ENCODE measurements at regions not wholly inside any gene's neighbourhood (a gene's known extent, or its start where the extent isn't known, plus 50 kb on each side); places are given as distances from the start of the nearest gene placed in this dataset.

GRCh38 chr3:28726840-28727239 is 378.2 kb upstream of the AZI2 start:
- Mint-ChIP-seq H3K27me3 (no peaks in the 10 kb centered on the region), H3K9me3 (peaks cover 2 to 3% of the 10 kb centered on the region in 2 donors), H3K4me3 (no peak overlapping the region), H3K36me3 (no peaks in the 10 kb centered on the region), H3K4me1 (no peaks in the 10 kb centered on the region), H3K27ac (no peak overlapping the region)
- DNase-seq (no peak), ATAC-seq (replicated peaks) (peak in 1 of 2 donors; percentile 44)

- Mint-ChIP-seq H3K4me3 (no peak overlapping the region), H3K36me3 (no peaks in the 10 kb centered on the region), H3K27ac (no peak overlapping the region), H3K4me1 (no peaks in the 10 kb centered on the region), H3K27me3 (no peaks in the 10 kb centered on the region), H3K9me3 (peaks cover 2 to 3% of the 10 kb centered on the region in 2 donors)
- DNase-seq (no peak), ATAC-seq (replicated peaks) (no peak)
Measured at GRCh38 chr3:28727307-28727706, 378.7 kb upstream of the AZI2 start.

GRCh38 chr3:28738425-28738824 is 389.8 kb upstream of the AZI2 start:
- DNase-seq = no peak
- no peaks in the 10 kb centered on the region for H3K4me1 Mint-ChIP-seq
- H3K27me3 Mint-ChIP-seq = peaks cover 0 to 4% of the 10 kb centered on the region in 2 donors
- no peaks in the 10 kb centered on the region for H3K36me3 Mint-ChIP-seq
- peaks cover 6 to 7% of the 10 kb centered on the region in 2 donors for H3K9me3 Mint-ChIP-seq
- no peak overlapping the region for H3K27ac Mint-ChIP-seq
- no peak overlapping the region for H3K4me3 Mint-ChIP-seq
- no peak for ATAC-seq (replicated peaks)

GRCh38 chr3:28739647-28740046 is 391.0 kb upstream of the AZI2 start:
- ATAC-seq (replicated peaks) (no peak), DNase-seq (no peak)
- no peak overlapping the region for H3K27ac Mint-ChIP-seq
- peaks cover 0 to 4% of the 10 kb centered on the region in 2 donors for H3K27me3 Mint-ChIP-seq
- H3K4me1 Mint-ChIP-seq = no peaks in the 10 kb centered on the region
- peaks cover 0 to 3% of the 10 kb centered on the region in 2 donors for H3K9me3 Mint-ChIP-seq
- H3K36me3 Mint-ChIP-seq = no peaks in the 10 kb centered on the region
- no peak overlapping the region for H3K4me3 Mint-ChIP-seq

GRCh38 chr3:28743271-28743670 is 394.6 kb upstream of the AZI2 start:
- H3K36me3 Mint-ChIP-seq = no peaks in the 10 kb centered on the region
- no peak overlapping the region for H3K4me3 Mint-ChIP-seq
- H3K9me3 Mint-ChIP-seq = peaks cover 0 to 1% of the 10 kb centered on the region in 2 donors
- H3K27me3 Mint-ChIP-seq = peaks cover 0 to 4% of the 10 kb centered on the region in 2 donors
- H3K27ac Mint-ChIP-seq = no peak overlapping the region
- H3K4me1 Mint-ChIP-seq = no peaks in the 10 kb centered on the region
- ATAC-seq (replicated peaks) (no peak), DNase-seq (no peak)

- DNase-seq = no peak
- peaks cover 0 to 4% of the 10 kb centered on the region in 2 donors for H3K27me3 Mint-ChIP-seq
- H3K27ac Mint-ChIP-seq = no peak overlapping the region
Measured at GRCh38 chr3:28743831-28744230, 395.2 kb upstream of the AZI2 start.

GRCh38 chr3:28745436-28745835 is 396.8 kb upstream of the AZI2 start:
- Mint-ChIP-seq H3K36me3 (no peaks in the 10 kb centered on the region), H3K4me1 (no peaks in the 10 kb centered on the region), H3K27ac (no peak overlapping the region), H3K27me3 (peaks cover 0 to 4% of the 10 kb centered on the region in 2 donors), H3K9me3 (peaks cover 6 to 8% of the 10 kb centered on the region in 2 donors), H3K4me3 (no peak overlapping the region)
- ATAC-seq (replicated peaks) (no peak), DNase-seq (no peak)

More at GRCh38 chr3:28743831-28744230, 395.2 kb upstream of the AZI2 start:
- H3K4me3 Mint-ChIP-seq = no peak overlapping the region
- no peak for ATAC-seq (replicated peaks)
- H3K4me1 Mint-ChIP-seq = no peaks in the 10 kb centered on the region
- H3K9me3 Mint-ChIP-seq = peaks cover 0 to 1% of the 10 kb centered on the region in 2 donors
- H3K36me3 Mint-ChIP-seq = no peaks in the 10 kb centered on the region

- Mint-ChIP-seq H3K4me1 (no peaks in the 10 kb centered on the region), H3K27me3 (peaks cover 0 to 4% of the 10 kb centered on the region in 2 donors), H3K9me3 (peaks cover 11 to 14% of the 10 kb centered on the region in 2 donors), H3K36me3 (no peaks in the 10 kb centered on the region), H3K27ac (no peak overlapping the region), H3K4me3 (no peak overlapping the region)
- ATAC-seq (replicated peaks) (no peak), DNase-seq (no peak)
Measured at GRCh38 chr3:28745916-28746617, 397.4 kb upstream of the AZI2 start.

GRCh38 chr3:28746990-28747389 is 398.4 kb upstream of the AZI2 start:
- ATAC-seq (replicated peaks) (no peak), DNase-seq (no peak)
- Mint-ChIP-seq H3K27ac (no peak overlapping the region), H3K9me3 (peaks cover 13 to 20% of the 10 kb centered on the region in 2 donors), H3K4me1 (no peaks in the 10 kb centered on the region), H3K4me3 (no peak overlapping the region), H3K36me3 (no peaks in the 10 kb centered on the region), H3K27me3 (peaks cover 0 to under 1% of the 10 kb centered on the region in 2 donors)

GRCh38 chr3:28751864-28752263 is 403.2 kb upstream of the AZI2 start:
- H3K27ac Mint-ChIP-seq = no peak overlapping the region
- ATAC-seq (replicated peaks) (no peak), DNase-seq (no peak)
- no peaks in the 10 kb centered on the region for H3K27me3 Mint-ChIP-seq
- H3K4me3 Mint-ChIP-seq = no peak overlapping the region
- no peaks in the 10 kb centered on the region for H3K36me3 Mint-ChIP-seq
- peaks cover 19 to 20% of the 10 kb centered on the region in 2 donors for H3K9me3 Mint-ChIP-seq
- H3K4me1 Mint-ChIP-seq = no peaks in the 10 kb centered on the region

- Mint-ChIP-seq H3K9me3 (peaks cover 20% of the 10 kb centered on the region in 2 donors), H3K4me3 (no peak overlapping the region), H3K27me3 (no peaks in the 10 kb centered on the region), H3K27ac (no peak overlapping the region), H3K36me3 (no peaks in the 10 kb centered on the region), H3K4me1 (no peaks in the 10 kb centered on the region)
- no peak for DNase-seq
- ATAC-seq (replicated peaks) = no peak
Measured at GRCh38 chr3:28752290-28752689, 403.7 kb upstream of the AZI2 start.

GRCh38 chr3:28756056-28756455 is 407.4 kb upstream of the AZI2 start:
- no peak for DNase-seq
- Mint-ChIP-seq H3K36me3 (no peaks in the 10 kb centered on the region), H3K4me1 (no peaks in the 10 kb centered on the region), H3K9me3 (peaks cover 6 to 11% of the 10 kb centered on the region in 2 donors), H3K27me3 (no peaks in the 10 kb centered on the region), H3K27ac (no peak overlapping the region), H3K4me3 (no peak overlapping the region)
- ATAC-seq (replicated peaks) = no peak

- H3K9me3 Mint-ChIP-seq = peaks cover 0 to 4% of the 10 kb centered on the region in 2 donors
- H3K36me3 Mint-ChIP-seq = no peaks in the 10 kb centered on the region
- no peaks in the 10 kb centered on the region for H3K27me3 Mint-ChIP-seq
- DNase-seq (no peak), ATAC-seq (replicated peaks) (no peak)
- no peaks in the 10 kb centered on the region for H3K4me1 Mint-ChIP-seq
- no peak overlapping the region for H3K27ac Mint-ChIP-seq
- no peak overlapping the region for H3K4me3 Mint-ChIP-seq
Measured at GRCh38 chr3:28758115-28758514, 409.5 kb upstream of the AZI2 start.

- Mint-ChIP-seq H3K4me3 (no peak overlapping the region), H3K27me3 (no peaks in the 10 kb centered on the region), H3K27ac (no peak overlapping the region), H3K9me3 (peaks cover 0 to 4% of the 10 kb centered on the region in 2 donors), H3K36me3 (no peaks in the 10 kb centered on the region), H3K4me1 (no peaks in the 10 kb centered on the region)
- no peak for ATAC-seq (replicated peaks)
- DNase-seq = no peak
Measured at GRCh38 chr3:28761375-28761774, 412.8 kb upstream of the AZI2 start.

- no peak for ATAC-seq (replicated peaks)
- H3K4me3 Mint-ChIP-seq = no peak overlapping the region
Measured at GRCh38 chr3:28765194-28765593, 416.6 kb upstream of the AZI2 start.

More at GRCh38 chr3:28765194-28765593, 416.6 kb upstream of the AZI2 start:
- Mint-ChIP-seq H3K27ac (no peak overlapping the region), H3K4me1 (no peaks in the 10 kb centered on the region), H3K36me3 (no peaks in the 10 kb centered on the region), H3K27me3 (no peaks in the 10 kb centered on the region), H3K9me3 (peaks cover 4 to 5% of the 10 kb centered on the region in 2 donors)
- no peak for DNase-seq
